ENCODE measurements at regions not wholly inside any gene's neighbourhood (a gene's known extent, or its start where the extent isn't known, plus 50 kb on each side); places are given as distances from the start of the nearest gene placed in this dataset.
"Not testable (repeated sequence)": the region's sequence is repeated elsewhere in the genome, so short reads cannot be mapped to it uniquely, and the experiment has no call there.

GRCh38 chr2:35830833-35831232 is 524.7 kb upstream of the CRIM1 start:
- intact Hi-C loops (cut with DNase I): no loop called here
- DNase-seq: no peak

- intact Hi-C loops (cut with DNase I): no loop called here
- no peak for DNase-seq
Measured at GRCh38 chr2:35827086-35827485, 528.5 kb upstream of the CRIM1 start.

GRCh38 chr2:35822716-35823115 is 532.9 kb upstream of the CRIM1 start:
- intact Hi-C loops (cut with DNase I): no loop called here
- DNase-seq: no peak

GRCh38 chr2:35821675-35822074 is 533.9 kb upstream of the CRIM1 start:
- intact Hi-C loops (cut with DNase I): no loop called here
- no peak for DNase-seq

GRCh38 chr2:35820391-35820790 is 535.2 kb upstream of the CRIM1 start:
- no peak for DNase-seq
- intact Hi-C loops (cut with DNase I): no loop called here

GRCh38 chr2:35819033-35819432 is 536.5 kb upstream of the CRIM1 start:
- DNase-seq: no peak
- intact Hi-C loops (cut with DNase I): no loop called here

GRCh38 chr2:35818359-35818758 is 537.2 kb upstream of the CRIM1 start:
- intact Hi-C loops (cut with DNase I); DNase-seq: not testable (repeated sequence)

GRCh38 chr2:35814597-35814996 is 541.0 kb upstream of the CRIM1 start:
- DNase-seq; intact Hi-C loops (cut with DNase I): not testable (repeated sequence)

GRCh38 chr2:35803126-35803525 is 552.5 kb upstream of the CRIM1 start:
- no peak for DNase-seq
- intact Hi-C loops (cut with DNase I): no loop called here

- no peak for DNase-seq
- intact Hi-C loops (cut with DNase I): no loop called here
Measured at GRCh38 chr2:35794796-35795450, 560.7 kb upstream of the CRIM1 start.

- DNase-seq: no peak
- intact Hi-C loops (cut with DNase I): no loop called here
Measured at GRCh38 chr2:35790292-35790691, 565.3 kb upstream of the CRIM1 start.

- peak in 1 of 10 donors; percentile 69 for DNase-seq
- intact Hi-C loops (cut with DNase I): no loop called here
Measured at GRCh38 chr2:35788543-35788942, 567.0 kb upstream of the CRIM1 start.

- intact Hi-C loops (cut with DNase I): no loop called here
Measured at GRCh38 chr2:35787302-35788031, 568.1 kb upstream of the CRIM1 start.

GRCh38 chr2:35785564-35785963 is 570.0 kb upstream of the CRIM1 start:
- DNase-seq: no peak
- intact Hi-C loops (cut with DNase I): no loop called here

More at GRCh38 chr2:35787302-35788031, 568.1 kb upstream of the CRIM1 start:
- DNase-seq: no peak

- intact Hi-C loops (cut with DNase I): no loop called here
- DNase-seq: no peak
Measured at GRCh38 chr2:35784777-35785176, 570.8 kb upstream of the CRIM1 start.

GRCh38 chr2:35783723-35784122 is 571.9 kb upstream of the CRIM1 start:
- intact Hi-C loops (cut with DNase I): no loop called here

GRCh38 chr2:35741556-35741955 is 614.0 kb upstream of the CRIM1 start:
- intact Hi-C loops (cut with DNase I): no loop called here

More at GRCh38 chr2:35783723-35784122, 571.9 kb upstream of the CRIM1 start:
- DNase-seq: no peak

GRCh38 chr2:35731674-35732073 is 623.9 kb upstream of the CRIM1 start:
- intact Hi-C loops (cut with DNase I): no loop called here
- no peak for DNase-seq

More at GRCh38 chr2:35741556-35741955, 614.0 kb upstream of the CRIM1 start:
- no peak for DNase-seq

GRCh38 chr2:35714883-35715282 is 640.7 kb upstream of the CRIM1 start:
- intact Hi-C loops (cut with DNase I): no loop called here
- DNase-seq: no peak

- DNase-seq: no peak
- intact Hi-C loops (cut with DNase I): no loop called here
Measured at GRCh38 chr2:35708411-35708923, 647.1 kb upstream of the CRIM1 start.

GRCh38 chr2:35688309-35688708 is 667.3 kb upstream of the CRIM1 start:
- no peak for DNase-seq
- intact Hi-C loops (cut with DNase I): no loop called here
